NCI-H2081 (cell line): ENCODE measurements at regions not wholly inside any gene's neighbourhood (a gene's known extent, or its start where the extent isn't known, plus 50 kb on each side); places are given as distances from the start of the nearest gene placed in this dataset.
"Not testable (repeated sequence)": the region's sequence is repeated elsewhere in the genome, so short reads cannot be mapped to it uniquely, and the experiment has no call there.

Experiments
- DNase-seq, 2 experiments: peaks; one replicate each; lab custom pipeline; 2025; lab: John Stamatoyannopoulos, UW

DNA sequence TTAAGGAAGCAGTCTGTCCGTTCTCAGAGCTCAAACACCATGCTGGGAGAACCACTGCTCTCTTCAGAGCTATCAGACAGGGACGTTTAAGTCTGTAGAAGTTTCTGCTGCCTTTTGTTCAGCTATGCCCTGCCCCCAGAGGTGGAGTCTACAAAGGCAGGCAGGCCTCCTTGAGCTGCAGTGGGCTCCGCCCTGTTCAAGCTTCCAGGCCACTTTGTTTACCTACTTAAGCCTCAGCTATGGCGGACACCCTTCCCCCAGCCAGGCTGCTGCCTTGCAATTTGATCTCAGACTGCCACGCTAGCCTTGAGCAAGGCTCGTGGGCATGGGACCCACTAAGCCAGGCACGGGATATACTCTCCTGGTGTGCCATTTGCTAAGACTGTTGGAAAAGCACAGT, 180.7 kb upstream of the TMEM196 start:
- not testable (repeated sequence) for DNase-seq

DNA sequence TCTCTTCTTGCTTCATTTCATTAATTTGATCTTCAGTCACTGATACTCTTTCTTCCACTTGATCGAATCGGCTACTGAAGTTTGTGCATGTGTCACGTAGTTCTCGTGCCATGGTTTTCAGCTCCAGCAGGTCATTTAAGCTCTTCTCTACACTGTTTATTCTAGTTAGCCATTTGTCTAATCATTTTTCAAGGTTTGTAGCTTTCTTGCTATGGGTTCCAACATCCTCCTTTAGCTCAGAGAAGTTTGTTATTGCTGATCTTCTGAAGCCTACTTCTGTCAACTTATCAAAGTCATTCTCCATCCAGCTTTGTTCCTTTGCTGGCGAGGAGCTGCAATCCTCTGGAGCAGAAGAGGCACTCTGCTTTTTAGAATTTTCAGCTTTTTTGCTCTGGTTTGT, 180.0 kb upstream of the TMEM196 start:
- not testable (repeated sequence) for DNase-seq

DNA sequence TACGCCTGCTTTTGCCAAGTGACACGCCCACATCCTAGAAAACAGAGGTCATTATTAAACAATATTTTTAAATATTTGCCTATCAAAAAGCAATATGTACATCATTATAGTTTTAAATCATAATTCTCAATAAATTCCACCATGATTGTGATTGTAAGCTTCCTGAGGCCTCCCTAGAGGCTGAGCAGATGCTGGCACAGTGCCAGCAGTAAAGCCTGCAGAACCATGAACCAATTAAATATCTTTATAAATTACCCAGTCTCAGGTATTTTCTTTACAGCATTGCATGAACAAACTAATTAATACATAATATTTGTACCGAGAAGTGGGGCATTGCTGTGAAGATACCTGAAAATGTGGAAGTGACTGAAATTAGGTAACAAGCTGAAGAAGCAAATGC, 174.7 kb upstream of the TMEM196 start:
- no peak for DNase-seq

DNA sequence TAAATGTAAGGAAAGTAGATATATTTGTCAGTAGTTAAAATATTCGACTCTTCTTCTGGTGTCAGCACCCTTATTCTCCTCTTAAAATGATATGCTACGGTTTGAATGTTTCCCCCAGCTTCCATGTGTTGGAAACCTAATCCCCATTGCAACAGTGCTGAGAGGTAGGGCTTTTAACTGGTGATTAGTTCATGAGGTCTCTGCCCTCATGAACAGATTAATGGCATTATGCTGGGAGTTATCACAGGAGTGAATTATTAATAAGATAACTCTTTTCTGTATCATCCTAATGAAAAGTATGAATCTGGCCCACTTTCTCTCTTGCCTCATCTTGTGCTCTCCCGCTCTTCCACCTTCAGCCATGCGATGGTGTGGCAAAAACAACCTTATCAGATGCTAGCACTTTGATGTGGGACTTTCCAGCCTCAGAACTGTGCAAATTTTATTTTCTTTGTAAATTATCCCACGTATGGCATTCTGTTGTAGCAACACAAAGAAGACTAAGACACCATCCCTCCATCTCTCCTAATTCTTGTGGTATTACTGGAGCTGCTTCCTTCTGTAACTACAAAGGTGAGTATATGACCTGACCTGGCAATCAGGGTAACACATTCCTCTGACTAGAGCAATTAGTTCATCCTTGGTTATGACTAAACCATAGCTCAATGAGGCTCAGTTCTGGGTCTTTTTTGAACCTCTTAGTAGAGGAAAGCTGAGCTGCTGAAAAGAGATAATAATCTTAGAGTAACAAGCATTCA, 171.1 kb upstream of the TMEM196 start:
- no peak for DNase-seq

DNA sequence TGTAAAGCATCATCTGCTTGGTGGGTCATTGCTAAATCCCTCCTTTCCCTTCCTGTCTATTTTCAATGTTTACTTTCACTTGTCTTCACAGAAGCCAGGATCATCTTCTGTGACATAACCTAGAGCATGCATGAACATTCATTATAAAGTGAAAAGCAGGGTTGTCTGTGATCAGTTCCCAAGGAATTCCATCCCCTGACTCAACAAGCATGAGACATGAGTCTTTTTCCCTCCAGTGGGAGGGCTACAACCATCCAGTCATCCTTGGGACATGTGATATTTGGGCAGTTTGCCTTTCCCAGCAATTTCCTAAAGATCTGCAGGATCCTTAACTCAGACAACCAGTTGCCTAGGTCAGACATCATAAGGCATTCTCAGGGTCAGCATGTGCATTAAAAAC, 166.3 kb upstream of the TMEM196 start:
- no peak for DNase-seq

DNA sequence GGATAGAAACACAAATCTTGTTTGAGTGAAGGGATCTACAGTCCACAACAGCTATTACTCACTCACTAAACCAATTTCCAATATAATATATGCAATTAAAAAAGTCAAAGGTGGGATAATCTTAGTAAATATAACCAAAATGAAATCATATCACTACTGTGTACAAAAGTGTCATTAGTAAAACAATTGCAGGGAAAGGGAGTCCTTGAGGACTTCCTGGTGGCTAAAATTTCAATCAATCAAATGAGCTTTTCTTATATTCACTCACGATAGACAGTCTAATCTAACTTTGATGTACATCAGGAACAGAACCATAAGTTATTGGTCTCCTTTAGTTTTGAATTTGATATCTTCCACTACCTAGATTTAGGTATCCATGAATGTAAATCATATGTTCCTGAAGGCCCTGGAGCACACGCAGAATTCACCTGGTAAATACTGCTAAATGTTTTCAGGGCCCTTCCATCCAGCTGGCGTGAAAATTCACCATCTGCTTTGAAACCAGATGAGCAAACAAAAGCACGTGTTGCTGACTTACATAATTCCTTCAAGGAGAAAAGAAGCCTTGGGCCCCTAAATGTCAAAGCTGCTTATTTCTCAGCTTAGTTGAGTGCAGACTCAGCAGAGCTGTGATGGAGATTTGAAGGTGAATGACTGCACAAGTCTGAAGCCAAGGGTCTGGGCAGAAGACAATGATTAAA, 159.3 kb upstream of the TMEM196 start:
- peak in 1 of 2 experiments; percentile 60 for DNase-seq

DNA sequence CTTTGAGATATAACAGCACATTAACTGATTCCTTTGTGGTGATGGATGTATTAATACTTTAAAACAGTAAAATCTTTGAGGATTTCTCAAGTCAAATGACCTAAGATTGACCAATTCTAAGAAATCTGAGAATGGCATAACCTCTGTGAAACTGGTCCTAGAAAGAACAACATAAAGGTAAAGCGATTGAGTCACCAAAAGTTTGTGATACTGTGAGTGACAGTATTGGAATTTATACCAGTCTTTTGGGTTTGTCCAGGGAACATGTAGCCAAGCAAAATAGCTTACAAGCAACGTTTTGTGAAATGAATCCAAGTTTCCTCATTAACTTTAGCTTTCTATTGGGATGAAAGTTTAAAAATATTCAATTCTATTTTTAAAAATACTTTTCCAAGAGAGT, 157.4 kb upstream of the TMEM196 start:
- no peak for DNase-seq

DNA sequence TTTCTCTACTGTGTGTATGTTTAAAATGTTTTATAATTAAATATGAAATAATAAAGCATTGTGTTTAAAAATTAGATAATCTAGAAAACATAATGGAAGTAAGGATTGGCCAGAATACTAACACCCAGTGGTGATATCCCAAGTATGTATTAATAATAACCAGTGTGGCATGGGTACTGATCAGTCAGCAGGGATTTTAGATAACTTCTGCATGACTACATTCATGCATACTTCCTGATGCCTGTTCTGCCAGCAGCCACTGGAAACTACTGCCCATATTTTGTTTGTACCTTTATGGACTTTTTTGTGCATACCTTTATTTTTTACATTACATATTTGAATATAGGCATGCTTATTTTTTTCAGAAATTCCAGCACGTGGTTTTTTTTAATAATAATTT, 156.6 kb upstream of the TMEM196 start:
- no peak for DNase-seq

DNA sequence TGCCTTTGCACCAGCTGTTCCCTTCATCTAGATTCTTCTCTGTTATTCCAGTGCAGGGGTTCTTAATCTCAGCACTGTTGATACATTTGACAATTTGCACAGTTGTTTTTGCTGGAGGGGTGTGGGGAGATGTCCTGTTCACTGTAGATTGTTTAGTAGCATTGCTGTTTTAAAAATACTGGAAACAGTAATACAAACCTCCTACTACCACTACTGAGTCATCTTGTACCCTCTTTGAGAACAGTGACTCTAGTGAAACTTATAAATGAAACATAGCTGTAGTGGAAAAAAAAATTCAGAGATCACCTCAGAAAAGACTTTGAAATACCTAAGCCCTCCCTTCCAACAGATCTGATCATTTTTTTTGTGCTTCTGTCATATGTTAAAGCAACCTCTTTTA, 154.8 kb upstream of the TMEM196 start:
- no peak for DNase-seq

DNA sequence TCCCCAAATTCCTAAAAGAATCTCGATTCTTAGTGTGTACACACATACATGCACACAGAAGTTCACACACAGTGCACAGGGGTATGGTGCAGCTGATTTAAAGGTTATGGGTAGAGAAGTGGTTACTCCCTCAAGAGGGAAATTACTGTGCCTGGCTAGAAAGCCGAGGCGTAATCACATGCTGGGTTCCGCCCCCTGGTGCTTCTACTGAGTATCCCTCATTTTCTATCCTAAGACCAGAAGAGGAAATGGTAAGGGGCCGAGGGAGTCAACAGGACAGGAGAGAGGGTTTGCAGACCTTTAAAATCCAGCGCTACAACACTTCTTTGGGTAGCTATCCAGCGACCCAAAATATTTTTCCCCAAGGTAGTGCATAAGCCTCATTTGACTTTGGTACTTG, 147.3 kb upstream of the TMEM196 start:
- no peak for DNase-seq

DNA sequence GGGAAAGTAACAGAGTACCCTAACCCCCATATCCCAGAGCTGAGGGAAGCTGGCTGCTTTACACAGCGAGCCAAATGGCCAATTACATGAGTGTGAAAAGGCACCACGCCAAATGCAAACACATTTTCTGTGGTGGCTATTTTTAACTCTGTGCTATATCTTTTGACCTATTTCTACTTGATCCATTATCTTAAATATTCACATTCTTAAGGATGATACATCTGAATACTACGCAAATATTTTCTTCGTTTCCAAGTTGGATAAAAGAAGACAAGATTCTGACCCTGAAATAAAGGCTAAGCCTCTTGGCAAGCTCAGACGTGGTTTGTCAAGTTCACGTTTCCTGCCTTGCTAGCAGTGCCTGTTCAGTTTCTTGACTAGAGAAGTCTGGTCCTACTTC, 146.7 kb upstream of the TMEM196 start:
- peak in 1 of 2 experiments; percentile 12 for DNase-seq

DNA sequence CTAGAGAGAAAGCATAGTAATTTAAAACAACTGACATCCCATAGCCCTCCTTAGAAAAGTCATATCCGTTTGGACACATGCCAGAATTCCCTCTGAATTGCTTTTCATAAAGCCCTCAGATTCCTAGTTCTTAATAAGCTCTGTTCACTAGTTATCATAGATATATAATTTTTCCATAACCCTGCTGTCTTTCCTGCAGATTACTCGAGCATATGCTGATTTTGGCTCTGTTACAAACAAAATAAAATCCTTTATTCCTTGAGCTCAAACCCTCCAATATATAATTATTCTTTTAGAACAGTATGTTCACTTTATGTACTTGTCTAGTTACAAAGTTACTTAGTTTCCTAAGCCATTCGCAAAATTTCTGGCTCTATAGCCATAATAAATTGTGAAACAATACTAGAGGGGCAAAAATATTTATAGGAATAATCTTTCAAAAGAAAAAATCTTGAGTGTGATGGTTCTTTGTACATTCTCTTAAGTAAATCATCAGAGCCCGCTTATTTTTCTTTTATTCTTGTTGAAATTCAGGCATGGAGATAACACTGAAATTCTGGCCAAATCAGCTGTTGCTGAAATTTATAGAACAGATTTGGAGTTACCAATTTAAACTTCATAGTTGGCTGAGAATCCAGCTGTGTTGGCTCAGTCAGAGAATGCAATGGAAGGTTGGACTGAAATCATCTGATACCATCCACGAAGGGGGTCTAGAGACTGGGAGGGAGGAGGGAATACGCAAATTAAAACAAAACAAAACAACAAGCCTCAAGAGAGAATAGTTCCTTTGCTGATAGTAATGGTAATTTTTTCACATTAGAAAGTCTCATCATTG, 146.1 kb upstream of the TMEM196 start:
- peak in 1 of 2 experiments; percentile 43 for DNase-seq

DNA sequence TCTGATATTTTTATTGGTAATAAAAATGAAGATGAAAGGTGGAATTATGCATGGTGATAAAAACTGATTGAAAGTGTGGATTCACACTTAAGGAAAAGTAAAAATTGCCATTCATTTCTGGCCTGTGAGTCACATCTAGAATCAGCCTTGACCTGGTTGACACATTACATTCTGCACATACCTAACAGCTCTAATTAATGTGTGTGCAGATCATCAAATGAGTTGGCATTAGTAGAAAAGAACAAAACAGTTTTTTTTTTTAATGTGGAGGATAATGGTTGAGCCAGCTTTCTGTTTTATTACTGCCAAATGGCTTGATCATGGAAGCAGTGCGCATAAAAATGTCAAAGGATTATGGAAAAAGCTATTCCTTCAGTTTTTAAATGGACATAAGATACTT, 142.6 kb upstream of the TMEM196 start:
- DNase-seq = no peak

DNA sequence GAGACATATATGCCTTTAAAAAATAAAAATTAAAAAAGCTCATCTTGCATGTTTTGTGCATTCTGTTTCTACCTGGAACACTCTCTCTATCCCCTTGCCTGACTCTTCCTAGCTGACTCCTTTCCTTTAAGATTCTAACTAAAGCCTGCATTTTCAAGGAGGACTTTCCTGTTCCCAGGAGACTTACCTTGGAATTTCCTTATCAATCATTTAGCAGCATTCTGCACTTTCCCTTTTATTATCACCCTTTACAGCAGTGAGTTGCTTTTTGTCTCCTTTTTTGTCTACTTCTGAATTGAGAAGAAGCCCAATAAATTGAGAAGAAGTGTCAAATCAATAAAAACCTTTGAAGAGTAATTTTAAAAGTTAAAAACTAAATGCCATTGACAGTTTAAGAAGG, 142.2 kb upstream of the TMEM196 start:
- no peak for DNase-seq

DNA sequence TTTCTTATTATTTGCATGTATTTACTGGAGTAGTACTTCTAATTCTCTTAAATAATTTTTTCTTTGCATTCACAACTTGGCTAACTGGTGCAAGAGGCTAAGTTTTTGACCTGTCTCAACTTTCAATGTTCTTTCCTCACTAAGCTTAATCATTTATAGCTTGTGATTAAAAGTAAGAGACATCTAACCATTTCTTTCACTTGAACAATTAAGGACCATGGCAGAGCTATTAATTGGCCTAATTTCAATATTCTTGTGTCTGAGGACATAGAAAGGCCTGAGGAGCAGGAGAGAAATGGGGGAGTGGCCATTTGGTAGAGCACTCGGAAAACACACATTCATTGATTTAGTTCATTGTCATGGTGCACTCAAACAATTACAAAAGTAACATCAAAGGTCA, 141.4 kb upstream of the TMEM196 start:
- no peak for DNase-seq

DNA sequence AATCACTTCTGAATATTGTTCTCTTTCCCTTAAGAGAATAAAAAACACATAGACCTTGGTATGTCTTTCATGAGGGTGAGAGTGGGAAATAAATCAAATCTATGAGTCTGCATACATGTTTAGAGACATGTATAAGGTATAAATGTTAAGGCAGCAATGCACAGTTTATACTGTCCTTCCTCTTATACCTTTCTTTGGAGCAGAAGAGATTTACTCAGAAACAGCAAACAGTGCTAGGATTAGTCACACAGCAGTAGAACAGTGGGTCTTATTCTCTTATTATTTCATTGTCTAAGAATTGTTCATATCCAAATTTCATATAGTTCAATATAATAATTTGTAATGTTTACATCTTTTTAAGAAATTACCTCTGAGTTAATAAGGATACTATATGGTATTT, 126.7 kb upstream of the TMEM196 start:
- DNase-seq = no peak

DNA sequence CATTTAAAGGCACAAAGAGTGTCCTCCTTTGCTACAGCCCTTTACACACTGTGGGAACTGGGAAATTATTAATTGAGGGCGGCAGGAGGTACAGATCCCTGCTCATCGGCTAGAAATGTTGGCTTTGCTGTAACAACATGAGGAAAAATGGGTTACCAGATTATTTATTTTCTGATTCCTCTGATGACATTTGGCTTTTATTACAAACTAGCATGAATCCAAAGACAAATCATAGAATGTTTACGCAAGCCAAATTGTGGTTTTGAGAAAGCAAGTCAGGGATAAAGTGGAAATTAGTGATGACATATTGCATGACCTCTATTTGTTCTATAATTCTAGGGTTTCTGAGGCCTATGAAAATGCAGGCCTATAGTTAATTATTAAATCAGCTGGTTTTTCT, 126.1 kb upstream of the TMEM196 start:
- peak in 1 of 2 experiments; percentile 19 for DNase-seq

DNA sequence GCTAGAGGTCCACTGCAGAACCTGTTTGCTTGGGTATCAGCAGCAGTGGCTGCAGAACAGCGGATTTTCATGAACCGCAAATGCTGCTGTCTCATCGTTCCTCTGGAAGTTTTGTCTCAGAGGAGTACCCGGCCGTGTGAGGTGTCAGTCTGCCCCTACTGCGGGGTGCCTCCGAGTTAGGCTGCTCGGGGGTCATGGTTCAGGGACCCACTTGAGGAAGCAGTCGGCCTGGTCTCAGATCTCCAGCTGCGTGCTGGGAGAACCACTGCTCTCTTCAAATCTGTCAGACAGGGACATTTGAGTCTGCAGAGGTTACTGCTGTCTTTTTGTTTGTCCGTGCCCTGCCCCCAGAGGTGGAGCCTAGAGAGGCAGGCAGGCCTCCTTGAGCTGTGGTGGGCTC, 109.5 kb upstream of the TMEM196 start:
- not testable (repeated sequence) for DNase-seq

DNA sequence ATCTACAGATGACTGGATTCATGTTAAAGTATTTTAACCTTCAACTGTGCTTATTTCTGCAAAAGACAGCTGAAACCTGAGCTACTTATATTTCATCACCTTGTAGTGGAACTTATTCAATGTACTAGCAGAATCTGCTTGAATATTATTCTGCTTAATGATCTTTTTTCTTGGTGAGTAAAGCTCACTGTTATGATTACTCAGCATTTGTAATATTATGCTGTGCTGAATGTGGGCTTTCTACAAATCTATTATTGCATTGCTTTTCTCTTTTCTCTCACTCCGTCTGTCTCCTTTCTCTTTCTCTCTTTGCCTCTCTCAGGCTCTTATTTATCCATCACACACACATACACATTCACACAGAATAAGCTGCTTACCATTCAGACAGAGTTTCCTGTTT, 98.7 kb upstream of the TMEM196 start:
- DNase-seq = no peak

DNA sequence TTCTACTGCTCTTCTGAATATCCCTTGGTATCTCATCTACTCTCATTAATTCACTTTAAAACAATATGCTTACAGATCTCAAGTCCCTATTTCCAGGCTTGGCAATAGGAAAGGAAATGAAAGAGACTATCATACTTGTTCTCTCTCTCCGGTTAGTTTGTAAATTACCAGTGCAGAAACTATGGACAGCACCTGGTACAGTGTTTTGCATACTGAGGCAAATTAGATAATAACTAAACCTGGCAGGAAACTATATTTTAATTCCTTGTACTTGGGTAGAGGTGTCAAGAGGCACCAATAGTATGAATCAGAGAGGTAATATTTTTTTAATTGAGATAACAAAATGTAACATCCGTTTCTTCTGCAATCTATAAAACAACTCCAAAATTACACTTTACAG, 97.7 kb upstream of the TMEM196 start:
- DNase-seq = no peak

DNA sequence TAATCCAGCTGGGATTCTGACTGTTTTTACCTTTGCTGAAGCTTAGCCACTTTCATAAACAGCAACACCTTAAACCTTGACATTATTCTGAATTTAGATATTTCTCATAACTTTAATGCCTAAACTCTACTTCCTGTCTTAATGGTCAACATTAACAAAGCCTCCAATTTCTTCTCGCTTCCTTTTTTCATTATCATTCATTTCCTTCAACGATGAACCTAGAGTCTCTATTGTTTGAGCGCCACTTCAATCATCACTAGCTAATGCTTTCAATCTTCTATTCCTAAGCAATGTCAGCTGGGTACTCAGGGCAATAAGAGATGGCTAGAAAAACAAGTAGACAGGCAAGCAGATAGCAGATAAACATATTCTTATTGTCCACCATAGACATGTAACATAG, 96.6 kb upstream of the TMEM196 start:
- no peak for DNase-seq

DNA sequence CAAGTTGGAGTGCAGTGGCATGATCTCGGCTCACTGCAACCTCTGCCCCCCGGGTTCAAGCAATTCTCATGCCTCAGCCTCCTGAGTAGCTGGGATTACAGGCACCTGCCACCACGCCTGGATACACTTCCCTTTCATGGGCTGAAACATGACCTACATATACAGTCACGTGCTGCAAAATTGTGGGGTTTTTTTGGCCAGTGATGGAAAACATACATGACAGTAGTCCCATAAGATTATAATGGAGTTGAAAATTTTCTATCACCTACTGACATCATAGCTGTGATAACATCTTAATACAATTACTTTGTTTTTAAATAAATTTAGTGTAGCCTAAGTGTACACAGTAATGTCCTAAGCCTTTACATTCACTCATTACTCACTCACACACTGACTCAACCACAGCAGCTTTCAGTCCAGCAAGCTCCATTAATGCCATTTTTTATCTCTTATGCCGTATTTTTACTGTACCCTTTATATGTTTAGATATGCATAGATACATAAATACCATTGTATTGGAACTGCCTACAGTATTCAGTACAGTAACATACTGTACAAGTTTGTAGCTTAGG, 79.9 kb upstream of the TMEM196 start:
- no peak for DNase-seq

DNA sequence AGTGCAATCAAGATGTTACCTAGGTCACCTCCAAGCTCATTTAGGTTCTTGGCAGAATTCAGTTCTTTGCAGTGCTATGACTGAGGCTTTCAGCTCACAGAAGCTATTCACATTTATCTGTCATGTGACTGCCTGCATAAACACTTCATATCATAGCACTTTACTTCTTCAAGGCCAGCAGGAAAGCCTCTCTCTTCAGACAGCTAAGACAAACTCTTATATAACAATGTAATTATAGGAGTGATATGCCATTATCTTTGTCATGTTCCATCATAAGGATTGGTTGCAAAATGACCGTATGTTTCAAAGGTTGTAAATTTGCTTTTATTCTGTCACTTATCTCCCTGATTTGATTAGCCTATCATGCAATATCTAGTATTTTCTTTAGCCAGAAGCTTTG, 78.8 kb upstream of the TMEM196 start:
- DNase-seq = no peak
